GM12875 (cell line): ENCODE measurements at regions not wholly inside any gene's neighbourhood (a gene's known extent, or its start where the extent isn't known, plus 50 kb on each side); places are given as distances from the start of the nearest gene placed in this dataset.

ENCODE experiments used
- H3K4me3 ChIP-seq: one replicate; pipeline ENCODE4 v1.5.1; 2011; ENCODE audit warnings: low read depth, low read length, control low read depth
- CTCF ChIP-seq: IDR thresholded peaks from 2 replicates; pipeline ENCODE4 v1.5.1; 2011; ENCODE audit warnings: low read depth, mild to moderate bottlenecking, control low read depth, inconsistent platforms, low read length, moderate library complexity, borderline replicate concordance; ENCODE audit not compliant: insufficient read depth

GRCh38 chr4:110907801-110908313, 285.0 kb upstream of the PITX2 start:
- H3K4me3 ChIP-seq: no peak overlapping the region
- no peak for TF ChIP-seq CTCF

GRCh38 chr4:110914791-110915190, 291.9 kb upstream of the PITX2 start:
- TF ChIP-seq CTCF: no peak
- no peak overlapping the region for H3K4me3 ChIP-seq

- H3K4me3 ChIP-seq: no peak overlapping the region
- no peak for TF ChIP-seq CTCF
Observed at GRCh38 chr4:110915301-110915700, 292.4 kb upstream of the PITX2 start.

- no peak overlapping the region for H3K4me3 ChIP-seq
- no peak for TF ChIP-seq CTCF
Observed at GRCh38 chr4:110916505-110916904, 293.6 kb upstream of the PITX2 start.

- no peak for TF ChIP-seq CTCF
- no peak overlapping the region for H3K4me3 ChIP-seq
Observed at GRCh38 chr4:110917835-110918234, 295.0 kb upstream of the PITX2 start.

GRCh38 chr4:110920990-110921389, 298.1 kb upstream of the PITX2 start:
- TF ChIP-seq CTCF: no peak
- no peak overlapping the region for H3K4me3 ChIP-seq

- no peak for TF ChIP-seq CTCF
- no peak overlapping the region for H3K4me3 ChIP-seq
Observed at GRCh38 chr4:110924761-110925160, 301.9 kb upstream of the PITX2 start.
